PFSK-1 (cell line): ENCODE measurements at regions not wholly inside any gene's neighbourhood (a gene's known extent, or its start where the extent isn't known, plus 50 kb on each side); places are given as distances from the start of the nearest gene placed in this dataset.

Source experiments
- POLR2AphosphoS5 ChIP-seq: IDR thresholded peaks from 2 replicates; pipeline ENCODE4 v1.6.1; 2012; ENCODE audit warnings: low read depth, mild to moderate bottlenecking, control low read depth, low read length, moderate library complexity
- TAF1 ChIP-seq: IDR thresholded peaks from 2 replicates; pipeline ENCODE4 v1.6.1; 2012; ENCODE audit warnings: low read length, control low read depth, borderline replicate concordance; ENCODE audit not compliant: insufficient read depth

- TF ChIP-seq POLR2AphosphoS5 (no peak), TAF1 (no peak)
These were observed 510.4 kb upstream of the AGTR1 start for GRCh38 chr3:148187296-148187695.
